ENCODE measurements at regions not wholly inside any gene's neighbourhood (a gene's known extent, or its start where the extent isn't known, plus 50 kb on each side); places are given as distances from the start of the nearest gene placed in this dataset.

- intact Hi-C loops (cut with micrococcal nuclease) = no loop called here
- TF ChIP-seq CTCF (IDR thresholded peaks at IDR 0.05; ENCODE audit: unreplicated experiment) = no peak
- DNase-seq (ENCODE audit: unreplicated experiment) = no peak
- no TSS peak for BruUV-seq (replicated peaks)
- H3K27me3 Mint-ChIP-seq (ENCODE audit: insufficient read depth, unreplicated experiment) = no peaks in the 10 kb centered on the region
- H3K4me3 Mint-ChIP-seq (ENCODE audit: unreplicated experiment) = no peak overlapping the region
- POLR2A ChIA-PET = no interaction called here
- no peak overlapping the region for H3K27ac Mint-ChIP-seq (ENCODE audit: low read depth, unreplicated experiment)
- peaks cover 28% of the 10 kb centered on the region for H3K9me3 Mint-ChIP-seq (ENCODE audit: unreplicated experiment)
- no peaks in the 10 kb centered on the region for H3K36me3 Mint-ChIP-seq (ENCODE audit: insufficient read depth, unreplicated experiment)
- CTCF ChIA-PET = no interaction called here
- H3K4me1 Mint-ChIP-seq (ENCODE audit: insufficient read depth, unreplicated experiment) = no peaks in the 10 kb centered on the region
These were observed 113.5 kb downstream of the TMEM132E start for GRCh38 chr17:34692920-34693319.

Measured in MCF 10A (cell line).